HepG2 (cell line): ENCODE measurements at regions not wholly inside any gene's neighbourhood (a gene's known extent, or its start where the extent isn't known, plus 50 kb on each side); places are given as distances from the start of the nearest gene placed in this dataset.

ENCODE experiments used
- BRD4 ChIP-seq: sonication (generic); formaldehyde crosslinking; IDR thresholded peaks from 2 replicates; pipeline ENCODE4 v1.4.0; 2020; ENCODE audit warnings: missing genetic modification reagents
- CREM ChIP-seq, 2 experiments: sonication (generic) in 1 of 2; formaldehyde crosslinking in 1 of 2; IDR thresholded peaks; 2 replicates each; pipeline versions ENCODE4 v1.4.0 to v1.6.1; 2016 to 2020; ENCODE audit warnings: antibody characterized with exemption in 1 of 2, mild to moderate bottlenecking in 1 of 2, missing genetic modification reagents in 1 of 2
- ELF3 ChIP-seq: IDR thresholded peaks from 2 replicates; pipeline ENCODE4 v1.6.1; 2016; ENCODE audit warnings: missing genetic modification reagents, missing compliant biosample characterization
- FOSL1 ChIP-seq: sonication (generic); formaldehyde crosslinking; IDR thresholded peaks from 2 replicates; pipeline ENCODE4 v1.9.0; 2021; ENCODE audit warnings: missing genetic modification reagents, borderline replicate concordance
- GABPA ChIP-seq, 2 experiments: IDR thresholded peaks; 2 replicates each; pipeline ENCODE4 v1.6.1; 2011 to 2016; ENCODE audit warnings: low read depth in 2 of 2, low read length in 1 of 2, missing biosample characterization in 1 of 2, missing genetic modification characterization in 1 of 2
- HHEX ChIP-seq: IDR thresholded peaks from 2 replicates; pipeline ENCODE4 v1.6.1; 2016; ENCODE audit warnings: control low read depth
- HNRNPUL1 ChIP-seq: fragments of 200-400 bp; formaldehyde crosslinking; IDR thresholded peaks from 2 replicates; pipeline ENCODE4 v1.6.1; 2017; ENCODE audit warnings: low read depth, mild to moderate bottlenecking, low read length, moderate library complexity
- ISL2 ChIP-seq: sonication (generic); formaldehyde crosslinking; IDR thresholded peaks from 2 replicates; pipeline ENCODE4 v1.5.0; 2020; ENCODE audit warnings: missing genetic modification reagents
- MLLT10 ChIP-seq: sonication (generic); formaldehyde crosslinking; IDR thresholded peaks from 2 replicates; pipeline ENCODE4 v1.4.0; 2020; ENCODE audit warnings: missing genetic modification reagents
- NR2F6 ChIP-seq, 2 experiments: IDR thresholded peaks; 2 replicates each; pipeline ENCODE4 v1.6.1; 2016; ENCODE audit warnings: antibody characterized with exemption in 1 of 2, mild to moderate bottlenecking in 1 of 2
- PCBP2 ChIP-seq: fragments of 200-400 bp; formaldehyde crosslinking; optimal IDR thresholded peaks from 2 replicates; pipeline ENCODE3; 2018; ENCODE audit warnings: low read length, low read depth; ENCODE audit not compliant: poor library complexity, severe bottlenecking
- POLR2G ChIP-seq: fragments of 200-400 bp; formaldehyde crosslinking; IDR thresholded peaks from 2 replicates; pipeline ENCODE4 v1.6.1; 2018; ENCODE audit warnings: mild to moderate bottlenecking, low read depth, low read length, moderate library complexity
- SIN3B ChIP-seq: fragments of 150-350 bp; IDR thresholded peaks from 2 replicates; pipeline ENCODE4 v1.6.1; 2014; ENCODE audit warnings: low read length
- TCF7 ChIP-seq: sonication (generic); IDR thresholded peaks from 2 replicates; pipeline ENCODE4 v1.6.1; 2016; ENCODE audit warnings: antibody characterized with exemption, low read depth
- YEATS4 ChIP-seq: sonication (generic); formaldehyde crosslinking; IDR thresholded peaks from 2 replicates; pipeline ENCODE4 v1.4.0; 2020; ENCODE audit warnings: missing genetic modification reagents, borderline replicate concordance
- ZNF33B ChIP-seq: sonication (generic); formaldehyde crosslinking; IDR thresholded peaks from 2 replicates; pipeline ENCODE4 v1.5.1; 2020; ENCODE audit warnings: mild to moderate bottlenecking, missing genetic modification reagents
- ZNF430 ChIP-seq: sonication (generic); formaldehyde crosslinking; IDR thresholded peaks from 2 replicates; pipeline ENCODE4 v1.9.0; 2021; ENCODE audit warnings: mild to moderate bottlenecking, missing genetic modification reagents
- ZNF441 ChIP-seq: sonication (generic); formaldehyde crosslinking; IDR thresholded peaks from 2 replicates; pipeline ENCODE4 v1.7.0; 2021; ENCODE audit warnings: missing genetic modification reagents, borderline replicate concordance
- ZNF547 ChIP-seq: sonication (generic); formaldehyde crosslinking; IDR thresholded peaks from 2 replicates; pipeline ENCODE4 v1.5.1; 2020; ENCODE audit warnings: mild to moderate bottlenecking, missing genetic modification reagents
- ZNF563 ChIP-seq: sonication (generic); formaldehyde crosslinking; IDR thresholded peaks from 2 replicates; pipeline ENCODE4 v1.8.0; 2022; ENCODE audit warnings: mild to moderate bottlenecking, moderate library complexity, missing genetic modification reagents
- ZNF614 ChIP-seq: IDR thresholded peaks from 2 replicates; pipeline ENCODE4 v1.6.1; 2018; ENCODE audit warnings: missing biosample characterization, missing genetic modification reagents, inconsistent platforms, borderline replicate concordance
- ZNF652 ChIP-seq: IDR thresholded peaks from 2 replicates; pipeline ENCODE4 v1.6.1; 2016; ENCODE audit warnings: low read depth, borderline replicate concordance
- TF ChIP-seq, protein P1 (sequence below): sonication (generic); formaldehyde crosslinking; IDR thresholded peaks from 2 replicates; pipeline ENCODE4 v1.5.0; 2020; ENCODE audit warnings: missing genetic modification reagents, mild to moderate bottlenecking, borderline replicate concordance
- TF ChIP-seq, protein P2 (sequence below): IDR thresholded peaks from 2 replicates; pipeline ENCODE4 v1.4.0; 2020; ENCODE audit warnings: mild to moderate bottlenecking, missing genetic modification reagents
- TF ChIP-seq, protein P3 (sequence below): sonication (generic); formaldehyde crosslinking; IDR thresholded peaks from 2 replicates; pipeline ENCODE4 v1.5.0; 2020; ENCODE audit warnings: missing genetic modification reagents
- TF ChIP-seq, protein P4 (sequence below): sonication (generic); formaldehyde crosslinking; IDR thresholded peaks from 2 replicates; pipeline ENCODE4 v1.4.0; 2020; ENCODE audit warnings: mild to moderate bottlenecking, missing genetic modification reagents

DNA sequence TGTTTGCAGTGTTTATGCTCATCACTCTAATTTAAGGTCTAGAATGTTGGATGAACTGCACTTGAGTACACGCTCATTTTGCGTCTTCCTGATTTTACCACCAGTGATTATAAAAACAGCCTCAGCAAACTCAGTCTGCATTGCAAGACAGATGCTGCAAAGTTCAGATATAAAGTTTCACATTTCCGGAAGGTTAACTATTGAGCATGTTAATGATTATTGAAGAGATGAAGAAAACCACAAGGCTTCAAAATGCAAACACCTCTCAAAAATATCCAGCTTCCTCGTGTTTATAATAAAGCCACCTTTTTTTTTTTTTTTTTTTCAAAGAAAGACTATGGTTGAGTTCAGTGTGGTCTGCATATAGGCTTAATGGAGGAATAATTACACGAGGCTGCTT is 92.1 kb upstream of the BMP4 start (continued):
- TF ChIP-seq, protein P1, sequence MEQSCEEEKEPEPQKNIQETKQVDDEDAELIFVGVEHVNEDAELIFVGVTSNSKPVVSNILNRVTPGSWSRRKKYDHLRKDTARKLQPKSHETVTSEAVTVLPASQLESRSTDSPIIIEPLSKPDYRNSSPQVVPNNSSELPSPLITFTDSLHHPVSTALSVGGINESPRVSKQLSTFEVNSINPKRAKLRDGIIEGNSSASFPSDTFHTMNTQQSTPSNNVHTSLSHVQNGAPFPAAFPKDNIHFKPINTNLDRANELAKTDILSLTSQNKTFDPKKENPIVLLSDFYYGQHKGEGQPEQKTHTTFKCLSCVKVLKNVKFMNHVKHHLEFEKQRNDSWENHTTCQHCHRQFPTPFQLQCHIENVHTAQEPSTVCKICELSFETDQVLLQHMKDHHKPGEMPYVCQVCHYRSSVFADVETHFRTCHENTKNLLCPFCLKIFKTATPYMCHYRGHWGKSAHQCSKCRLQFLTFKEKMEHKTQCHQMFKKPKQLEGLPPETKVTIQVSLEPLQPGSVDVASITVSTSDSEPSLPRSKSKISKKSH (CRISPR knock-in tag), result no peak
- TF ChIP-seq BRD4 (CRISPR knock-in tag) (no peak), ELF3 (peak; percentile 65; the same call in 1 of the 2 replicates), FOSL1 (CRISPR knock-in tag) (no peak), ZNF430 (0 out of 2 replicates have a peak, but pooled peaks have one; percentile 36), ZNF563 (no peak), ZNF33B (0 out of 2 replicates have a peak, but pooled peaks have one; percentile 10), ZNF652 (CRISPR knock-in tag) (no peak), ZNF441 (no peak), GABPA (IDR thresholded peaks at IDR 0.05; ENCODE audit: low read depth, low read length) (no peak), GABPA (CRISPR knock-in tag; IDR thresholded peaks at IDR 0.05; ENCODE audit: low read depth) (peak; percentile 29; the same call in 1 of the 2 replicates), HNRNPUL1 (0 out of 2 replicates have a peak, but pooled peaks have one; percentile 30), NR2F6 (IDR thresholded peaks at IDR 0.05) (peak; percentile 41), NR2F6 (CRISPR knock-in tag; IDR thresholded peaks at IDR 0.05) (peak; percentile 37; the same call in 1 of the 2 replicates), CREM (IDR thresholded peaks at IDR 0.05) (peak; percentile 65), CREM (CRISPR knock-in tag; IDR thresholded peaks at IDR 0.05) (no peak), TCF7 (peak; percentile 4; the same call in 1 of the 2 replicates), MLLT10 (CRISPR knock-in tag) (no peak), SIN3B (no peak), PCBP2 (no peak), ZNF547 (no peak), HHEX (CRISPR knock-in tag) (no peak), YEATS4 (CRISPR knock-in tag) (no peak), ISL2 (CRISPR knock-in tag) (peak; percentile 45; the same call in 1 of the 2 replicates), ZNF614 (CRISPR knock-in tag) (no peak), POLR2G (0 out of 2 replicates have a peak, but pooled peaks have one; percentile 22)
- TF ChIP-seq, protein P2, sequence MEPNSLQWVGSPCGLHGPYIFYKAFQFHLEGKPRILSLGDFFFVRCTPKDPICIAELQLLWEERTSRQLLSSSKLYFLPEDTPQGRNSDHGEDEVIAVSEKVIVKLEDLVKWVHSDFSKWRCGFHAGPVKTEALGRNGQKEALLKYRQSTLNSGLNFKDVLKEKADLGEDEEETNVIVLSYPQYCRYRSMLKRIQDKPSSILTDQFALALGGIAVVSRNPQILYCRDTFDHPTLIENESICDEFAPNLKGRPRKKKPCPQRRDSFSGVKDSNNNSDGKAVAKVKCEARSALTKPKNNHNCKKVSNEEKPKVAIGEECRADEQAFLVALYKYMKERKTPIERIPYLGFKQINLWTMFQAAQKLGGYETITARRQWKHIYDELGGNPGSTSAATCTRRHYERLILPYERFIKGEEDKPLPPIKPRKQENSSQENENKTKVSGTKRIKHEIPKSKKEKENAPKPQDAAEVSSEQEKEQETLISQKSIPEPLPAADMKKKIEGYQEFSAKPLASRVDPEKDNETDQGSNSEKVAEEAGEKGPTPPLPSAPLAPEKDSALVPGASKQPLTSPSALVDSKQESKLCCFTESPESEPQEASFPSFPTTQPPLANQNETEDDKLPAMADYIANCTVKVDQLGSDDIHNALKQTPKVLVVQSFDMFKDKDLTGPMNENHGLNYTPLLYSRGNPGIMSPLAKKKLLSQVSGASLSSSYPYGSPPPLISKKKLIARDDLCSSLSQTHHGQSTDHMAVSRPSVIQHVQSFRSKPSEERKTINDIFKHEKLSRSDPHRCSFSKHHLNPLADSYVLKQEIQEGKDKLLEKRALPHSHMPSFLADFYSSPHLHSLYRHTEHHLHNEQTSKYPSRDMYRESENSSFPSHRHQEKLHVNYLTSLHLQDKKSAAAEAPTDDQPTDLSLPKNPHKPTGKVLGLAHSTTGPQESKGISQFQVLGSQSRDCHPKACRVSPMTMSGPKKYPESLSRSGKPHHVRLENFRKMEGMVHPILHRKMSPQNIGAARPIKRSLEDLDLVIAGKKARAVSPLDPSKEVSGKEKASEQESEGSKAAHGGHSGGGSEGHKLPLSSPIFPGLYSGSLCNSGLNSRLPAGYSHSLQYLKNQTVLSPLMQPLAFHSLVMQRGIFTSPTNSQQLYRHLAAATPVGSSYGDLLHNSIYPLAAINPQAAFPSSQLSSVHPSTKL, result peak; percentile 65
- TF ChIP-seq, protein P3, sequence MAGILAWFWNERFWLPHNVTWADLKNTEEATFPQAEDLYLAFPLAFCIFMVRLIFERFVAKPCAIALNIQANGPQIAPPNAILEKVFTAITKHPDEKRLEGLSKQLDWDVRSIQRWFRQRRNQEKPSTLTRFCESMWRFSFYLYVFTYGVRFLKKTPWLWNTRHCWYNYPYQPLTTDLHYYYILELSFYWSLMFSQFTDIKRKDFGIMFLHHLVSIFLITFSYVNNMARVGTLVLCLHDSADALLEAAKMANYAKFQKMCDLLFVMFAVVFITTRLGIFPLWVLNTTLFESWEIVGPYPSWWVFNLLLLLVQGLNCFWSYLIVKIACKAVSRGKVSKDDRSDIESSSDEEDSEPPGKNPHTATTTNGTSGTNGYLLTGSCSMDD (CRISPR knock-in tag), result no peak
- TF ChIP-seq, protein P4, sequence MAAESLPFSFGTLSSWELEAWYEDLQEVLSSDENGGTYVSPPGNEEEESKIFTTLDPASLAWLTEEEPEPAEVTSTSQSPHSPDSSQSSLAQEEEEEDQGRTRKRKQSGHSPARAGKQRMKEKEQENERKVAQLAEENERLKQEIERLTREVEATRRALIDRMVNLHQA (CRISPR knock-in tag), result no peak
